SJSA1 (cell line): ENCODE measurements at regions not wholly inside any gene's neighbourhood (a gene's known extent, or its start where the extent isn't known, plus 50 kb on each side); places are given as distances from the start of the nearest gene placed in this dataset.

ENCODE experiments used
- DNase-seq, 2 experiments: peaks; one replicate each; pipeline ENCODE4 v3.0.0-alpha.2; 2015 to 2020; ENCODE audit warnings: low spot score in 2 of 2, low read depth in 1 of 2
- H3K27ac ChIP-seq: fragments of 250-450 bp; sonication (Bioruptor Pico); 2 replicates; pipeline ENCODE4 v1.5.1; 2020; ENCODE audit warnings: mild to moderate bottlenecking, moderate library complexity
- H3K27me3 ChIP-seq: fragments of 250-450 bp; sonication (Bioruptor Pico); replicated peaks from 2 replicates; pipeline ENCODE4 v1.5.1; 2020; ENCODE audit warnings: mild to moderate bottlenecking, moderate library complexity
- H3K36me3 ChIP-seq: fragments of 250-450 bp; sonication (Bioruptor Pico); 2 replicates; pipeline ENCODE4 v1.5.1; 2020; ENCODE audit warnings: mild to moderate bottlenecking
- H3K4me1 ChIP-seq: fragments of 250-450 bp; sonication (Bioruptor Pico); replicated peaks from 2 replicates; pipeline ENCODE4 v1.6.1; 2021; ENCODE audit warnings: mild to moderate bottlenecking
- H3K4me3 ChIP-seq: fragments of 250-450 bp; sonication (Bioruptor Pico); 2 replicates; pipeline ENCODE4 v1.5.1; 2020; ENCODE audit warnings: mild to moderate bottlenecking
- H3K9me3 ChIP-seq: fragments of 250-450 bp; sonication (Bioruptor Pico); replicated peaks from 2 replicates; pipeline ENCODE4 v1.5.1; 2020; ENCODE audit warnings: mild to moderate bottlenecking

GRCh38 chr14:80395031-80395430, 183.7 kb upstream of the DIO2 start:
- H3K4me1 ChIP-seq: peaks cover 23% of the 10 kb centered on the region
- no peaks in the 10 kb centered on the region for H3K27me3 ChIP-seq
- H3K9me3 ChIP-seq: no peaks in the 10 kb centered on the region; the same call in 1 of the 2 replicates
- no peak for DNase-seq
- no peak overlapping the region for H3K27ac ChIP-seq
- H3K4me3 ChIP-seq: no peak overlapping the region
- H3K36me3 ChIP-seq: no peaks in the 10 kb centered on the region

GRCh38 chr14:80393766-80394165, 182.5 kb upstream of the DIO2 start:
- Histone ChIP-seq H3K9me3 (no peaks in the 10 kb centered on the region; the same call in 1 of the 2 replicates), H3K27ac (no peak overlapping the region), H3K36me3 (no peaks in the 10 kb centered on the region), H3K4me3 (no peak overlapping the region), H3K27me3 (no peaks in the 10 kb centered on the region), H3K4me1 (peaks cover 32% of the 10 kb centered on the region)
- DNase-seq: no peak

DNA sequence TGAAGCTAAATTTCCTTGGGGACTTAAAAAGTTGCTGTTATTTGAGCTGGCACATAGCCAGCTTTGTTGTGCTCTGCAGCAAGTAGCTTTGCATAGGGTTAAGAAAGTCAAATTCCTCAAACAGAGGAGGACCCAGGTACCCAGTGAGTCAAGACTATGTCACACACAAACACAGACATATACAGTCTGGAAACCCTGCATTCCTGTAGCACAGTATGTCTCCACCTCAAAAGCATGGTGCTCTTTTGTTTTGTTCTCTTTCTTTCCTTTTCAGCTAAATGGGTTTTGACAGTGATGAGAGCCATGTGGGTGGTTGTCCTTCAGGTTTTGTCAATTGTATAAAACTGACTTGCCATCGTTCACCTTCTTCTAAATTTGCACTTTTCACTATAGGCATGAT, 179.6 kb upstream of the DIO2 start:
- no peak overlapping the region for H3K4me3 ChIP-seq
- H3K27ac ChIP-seq: peak overlapping the region; percentile 93
- peaks cover 45% of the 10 kb centered on the region for H3K4me1 ChIP-seq
- no peaks in the 10 kb centered on the region for H3K27me3 ChIP-seq
- no peaks in the 10 kb centered on the region for H3K36me3 ChIP-seq
- DNase-seq: peak; percentile 81 to 87
- H3K9me3 ChIP-seq: no peaks in the 10 kb centered on the region

- peak; percentile 67 to 90 for DNase-seq
- H3K9me3 ChIP-seq: no peaks in the 10 kb centered on the region
- H3K27ac ChIP-seq: peak overlapping the region; percentile 93
- H3K27me3 ChIP-seq: no peaks in the 10 kb centered on the region
- H3K4me1 ChIP-seq: peaks cover 45% of the 10 kb centered on the region
- no peaks in the 10 kb centered on the region for H3K36me3 ChIP-seq
- no peak overlapping the region for H3K4me3 ChIP-seq
Measured at GRCh38 chr14:80388980-80389711, 177.8 kb upstream of the DIO2 start.

GRCh38 chr14:80387563-80387981, 176.3 kb upstream of the DIO2 start:
- no peaks in the 10 kb centered on the region for H3K36me3 ChIP-seq
- H3K27me3 ChIP-seq: no peaks in the 10 kb centered on the region
- DNase-seq: no peak
- H3K27ac ChIP-seq: peak overlapping the region; percentile 93; the same call in 1 of the 2 replicates
- no peak overlapping the region for H3K4me3 ChIP-seq
- H3K9me3 ChIP-seq: no peaks in the 10 kb centered on the region
- H3K4me1 ChIP-seq: peaks cover 45% of the 10 kb centered on the region

DNA sequence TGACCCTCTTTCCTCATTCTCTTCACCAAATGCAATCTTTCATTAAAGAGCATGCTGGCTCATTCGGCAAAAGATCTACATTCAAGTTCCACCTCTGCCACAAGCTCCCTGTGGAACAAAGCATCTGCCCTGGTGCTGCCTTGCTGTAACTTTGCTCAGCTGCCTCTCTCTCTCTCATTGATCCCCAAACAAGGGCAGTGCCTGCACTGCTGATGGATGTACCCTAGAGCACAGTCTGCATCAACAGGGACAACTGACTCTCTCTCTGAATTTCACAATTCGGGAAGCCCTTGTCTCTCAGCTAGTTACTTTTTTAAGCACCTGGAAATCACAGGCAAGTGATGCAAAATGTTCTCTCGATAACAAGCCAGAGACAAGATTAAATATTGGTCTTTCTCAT, 174.0 kb upstream of the DIO2 start:
- peaks cover 31% of the 10 kb centered on the region for H3K4me1 ChIP-seq

GRCh38 chr14:80383223-80383622, 171.9 kb upstream of the DIO2 start:
- Histone ChIP-seq H3K4me3 (no peak overlapping the region), H3K36me3 (no peaks in the 10 kb centered on the region)

More for the DNA sequence above, 174.0 kb upstream of the DIO2 start:
- no peaks in the 10 kb centered on the region for H3K36me3 ChIP-seq
- H3K4me3 ChIP-seq: no peak overlapping the region
- no peaks in the 10 kb centered on the region for H3K27me3 ChIP-seq
- no peaks in the 10 kb centered on the region for H3K9me3 ChIP-seq
- DNase-seq: no peak
- H3K27ac ChIP-seq: no peak overlapping the region

DNA sequence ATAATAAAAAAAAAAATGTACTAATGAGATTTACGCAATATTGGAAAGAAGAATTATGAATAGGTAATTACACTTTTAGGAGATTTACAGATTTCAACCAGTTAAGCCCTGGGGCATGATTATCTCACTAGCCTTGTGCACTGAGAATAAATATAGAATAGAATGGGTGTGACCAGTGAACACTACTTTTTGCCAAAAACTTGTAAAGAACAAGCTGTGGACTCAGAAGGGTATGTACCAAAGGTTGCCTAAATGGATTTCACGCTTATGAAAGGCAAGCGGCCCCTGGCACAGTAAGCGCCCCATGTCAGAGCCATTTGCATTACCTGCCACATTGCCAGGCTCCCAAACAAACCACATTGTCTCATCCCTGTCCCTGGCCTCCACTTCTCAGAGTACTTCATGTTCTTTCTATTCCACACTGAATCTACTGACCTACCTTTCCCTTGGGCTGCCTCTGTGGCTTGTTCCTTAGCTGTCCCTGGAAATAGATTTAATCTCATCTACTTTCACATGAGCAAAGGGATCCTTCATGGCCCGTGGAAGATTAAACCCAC, 170.6 kb upstream of the DIO2 start:
- no peaks in the 10 kb centered on the region for H3K9me3 ChIP-seq

More at GRCh38 chr14:80383223-80383622, 171.9 kb upstream of the DIO2 start:
- DNase-seq: no peak
- Histone ChIP-seq H3K9me3 (no peaks in the 10 kb centered on the region), H3K4me1 (peaks cover 10% of the 10 kb centered on the region), H3K27me3 (no peaks in the 10 kb centered on the region), H3K27ac (no peak overlapping the region)

DNA sequence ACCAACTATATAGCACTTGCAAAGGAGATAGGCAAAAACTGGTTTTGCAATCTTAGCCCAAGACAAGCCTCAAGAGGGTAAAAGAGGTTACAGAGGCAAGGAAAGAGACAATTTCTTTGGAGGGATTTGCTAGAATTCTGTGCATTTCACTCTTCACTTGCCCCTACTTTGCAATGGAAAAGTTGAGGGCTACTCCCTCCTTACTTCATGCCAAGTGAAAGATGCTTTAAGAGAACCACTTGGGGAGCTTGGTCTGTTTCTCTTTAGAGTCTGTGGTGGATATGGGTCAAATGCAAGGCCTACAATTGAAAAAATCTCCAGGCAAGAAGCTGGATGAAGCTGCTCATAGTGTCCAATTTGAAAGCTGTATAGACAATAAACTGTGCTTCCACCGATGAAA, 167.7 kb upstream of the DIO2 start:
- H3K9me3 ChIP-seq: no peaks in the 10 kb centered on the region

More for the DNA sequence above, 170.6 kb upstream of the DIO2 start:
- no peaks in the 10 kb centered on the region for H3K4me1 ChIP-seq
- no peaks in the 10 kb centered on the region for H3K27me3 ChIP-seq
- no peak overlapping the region for H3K4me3 ChIP-seq
- H3K36me3 ChIP-seq: no peaks in the 10 kb centered on the region
- no peak overlapping the region for H3K27ac ChIP-seq
- DNase-seq: no peak

GRCh38 chr14:80378084-80378690, 166.9 kb upstream of the DIO2 start:
- Histone ChIP-seq H3K4me1 (no peaks in the 10 kb centered on the region), H3K36me3 (no peaks in the 10 kb centered on the region), H3K27me3 (no peaks in the 10 kb centered on the region), H3K4me3 (no peak overlapping the region), H3K9me3 (no peaks in the 10 kb centered on the region), H3K27ac (no peak overlapping the region)
- DNase-seq: no peak

More for the DNA sequence above, 167.7 kb upstream of the DIO2 start:
- Histone ChIP-seq H3K4me3 (no peak overlapping the region), H3K4me1 (no peaks in the 10 kb centered on the region), H3K27me3 (no peaks in the 10 kb centered on the region), H3K36me3 (no peaks in the 10 kb centered on the region), H3K27ac (no peak overlapping the region)
- DNase-seq: no peak

DNA sequence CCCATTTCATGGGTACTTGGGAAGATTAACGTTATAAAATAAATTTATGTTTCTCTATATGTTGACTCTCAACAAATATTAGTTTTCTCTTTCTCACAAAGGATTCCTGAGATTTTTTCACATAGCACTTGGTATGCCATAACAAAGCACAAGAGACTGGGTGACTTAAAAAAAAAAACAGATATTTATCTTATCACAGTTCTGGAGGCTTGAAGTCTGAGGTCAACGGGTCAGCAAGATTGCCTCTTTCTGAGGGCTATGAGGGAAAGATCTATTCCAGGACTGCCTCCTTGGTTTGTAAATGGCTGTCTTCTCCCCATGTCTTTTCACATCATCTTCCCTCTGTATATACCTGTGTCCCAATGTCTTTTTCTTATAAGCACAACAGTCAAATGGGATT, 153.5 kb upstream of the DIO2 start:
- Histone ChIP-seq H3K4me1 (0 out of 2 replicates have a peak, but pooled peaks cover 3% of the 10 kb centered on the region), H3K27me3 (no peaks in the 10 kb centered on the region), H3K9me3 (no peaks in the 10 kb centered on the region), H3K4me3 (no peak overlapping the region), H3K36me3 (no peaks in the 10 kb centered on the region; the same call in 1 of the 2 replicates), H3K27ac (no peak overlapping the region)
- no peak for DNase-seq

DNA sequence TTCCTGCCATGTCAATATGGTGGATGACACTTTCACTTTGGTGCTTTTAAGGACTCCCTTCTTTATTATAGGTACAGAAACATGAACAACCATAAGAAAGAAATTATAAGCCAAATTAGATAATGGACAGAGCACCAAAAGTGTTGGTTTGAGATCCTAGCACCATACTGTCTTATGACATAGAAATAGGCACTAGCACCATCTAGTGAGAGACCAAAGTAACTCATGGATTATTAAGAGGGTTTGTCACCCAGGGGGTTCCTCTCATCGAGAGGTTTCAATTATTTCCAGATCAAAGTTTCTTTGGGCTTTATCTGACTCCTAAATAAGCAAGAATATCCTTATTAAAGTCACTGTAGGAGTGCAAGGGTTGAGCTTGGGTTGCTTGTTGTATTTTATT, 153.0 kb upstream of the DIO2 start:
- Histone ChIP-seq H3K4me1 (0 out of 2 replicates have a peak, but pooled peaks cover 3% of the 10 kb centered on the region), H3K4me3 (no peak overlapping the region), H3K9me3 (no peaks in the 10 kb centered on the region), H3K36me3 (no peaks in the 10 kb centered on the region; the same call in 1 of the 2 replicates), H3K27me3 (no peaks in the 10 kb centered on the region), H3K27ac (no peak overlapping the region)
- DNase-seq: no peak

- no peak for DNase-seq
- H3K9me3 ChIP-seq: no peaks in the 10 kb centered on the region
- H3K4me1 ChIP-seq: peaks cover 9% of the 10 kb centered on the region; the same call in 1 of the 2 replicates
- H3K4me3 ChIP-seq: no peak overlapping the region
- H3K36me3 ChIP-seq: no peaks in the 10 kb centered on the region
- H3K27ac ChIP-seq: no peak overlapping the region
- H3K27me3 ChIP-seq: no peaks in the 10 kb centered on the region
Measured at GRCh38 chr14:80358112-80358511, 146.8 kb upstream of the DIO2 start.

GRCh38 chr14:80356413-80356812, 145.1 kb upstream of the DIO2 start:
- Histone ChIP-seq H3K4me1 (peaks cover 9% of the 10 kb centered on the region; the same call in 1 of the 2 replicates), H3K9me3 (no peaks in the 10 kb centered on the region), H3K27ac (no peak overlapping the region), H3K27me3 (no peaks in the 10 kb centered on the region), H3K4me3 (no peak overlapping the region), H3K36me3 (no peaks in the 10 kb centered on the region)
- peak in 1 of 2 experiments; percentile 17 for DNase-seq
